ENCODE measurements at regions not wholly inside any gene's neighbourhood (a gene's known extent, or its start where the extent isn't known, plus 50 kb on each side); places are given as distances from the start of the nearest gene placed in this dataset.
A peak's percentile ranks its signal among the peaks of the same experiment; 100 is the strongest.

GRCh38 chr11:21949763-21950413, 243.0 kb upstream of the ANO5 start (continued):
- TF ChIP-seq HOXB13 (CRISPR knock-in tag; IDR thresholded peaks at IDR 0.05; ENCODE audit: low read depth) (no peak), SMC3 (IDR thresholded peaks at IDR 0.05) (no peak), ATOH8 (CRISPR knock-in tag; IDR thresholded peaks at IDR 0.05; ENCODE audit: low read depth) (no peak), POLR2A (IDR thresholded peaks at IDR 0.05; ENCODE audit: low read length) (no peak), ZC3H11A (IDR thresholded peaks at IDR 0.05) (no peak), HOXA7 (CRISPR knock-in tag; IDR thresholded peaks at IDR 0.05) (no peak), BCL3 (IDR thresholded peaks at IDR 0.05) (0 out of 3 replicates have a peak, but pooled peaks have one; percentile 56), RFX5 (IDR thresholded peaks at IDR 0.05) (no peak), NFE2L2 (conservative IDR thresholded peaks at IDR 0.05; ENCODE audit: low read length) (0 out of 2 replicates have a peak, but pooled peaks have one; percentile 7), JUN (IDR thresholded peaks at IDR 0.05) (peak; percentile 39 to 40; a peak in 1 of 5 replicates), PBX3 (IDR thresholded peaks at IDR 0.05) (no peak), HOXB5 (CRISPR knock-in tag; IDR thresholded peaks at IDR 0.05) (no peak), HEYL (CRISPR knock-in tag; IDR thresholded peaks at IDR 0.05) (no peak), CBX2 (IDR thresholded peaks at IDR 0.05; ENCODE audit: borderline replicate concordance, low read depth) (no peak), MYC (IDR thresholded peaks at IDR 0.05; ENCODE audit: borderline replicate concordance, low read length) (no peak), PHF8 (IDR thresholded peaks at IDR 0.05; ENCODE audit: borderline replicate concordance, low read depth) (no peak), E2F6 (IDR thresholded peaks at IDR 0.05; ENCODE audit: borderline replicate concordance, low read depth) (no peak), USF2 (IDR thresholded peaks at IDR 0.05) (no peak), CHD4 (IDR thresholded peaks at IDR 0.05; ENCODE audit: borderline replicate concordance) (no peak), GATA3 (IDR thresholded peaks at IDR 0.05; ENCODE audit: borderline replicate concordance) (peak; percentile 57; the same call in 1 of the 2 replicates), MAFK (IDR thresholded peaks at IDR 0.05; ENCODE audit: partially characterized antibody) (peak; percentile 92), KDM1A (IDR thresholded peaks at IDR 0.05; ENCODE audit: low read depth) (no peak), RAD21 (conservative IDR thresholded peaks at IDR 0.05 in 1 of 2, IDR thresholded peaks at IDR 0.05 in 1 of 2) (no peak), POLR2AphosphoS2 (conservative IDR thresholded peaks at IDR 0.05; ENCODE audit: low read length) (no peak), HMGXB4 (CRISPR knock-in tag; IDR thresholded peaks at IDR 0.05; ENCODE audit: borderline replicate concordance) (no peak), RCOR1 (IDR thresholded peaks at IDR 0.05; ENCODE audit: low read depth, low read length) (no peak), REST (IDR thresholded peaks at IDR 0.05) (no peak), CTCF (IDR thresholded peaks at IDR 0.05) (no peak), CBX8 (IDR thresholded peaks at IDR 0.05) (no peak), EP300 (IDR thresholded peaks at IDR 0.05) (peak in 1 of 2 experiments; percentile 48; a peak in 2 of 5 replicates), CHD2 (IDR thresholded peaks at IDR 0.05; ENCODE audit: low read length, partially characterized antibody) (no peak)

All from A549 (cell line).